ENCODE measurements at regions not wholly inside any gene's neighbourhood (a gene's known extent, or its start where the extent isn't known, plus 50 kb on each side); places are given as distances from the start of the nearest gene placed in this dataset.
"Not testable (repeated sequence)": the region's sequence is repeated elsewhere in the genome, so short reads cannot be mapped to it uniquely, and the experiment has no call there.

- CTCF ChIA-PET; H3K4me1 Mint-ChIP-seq; DNase-seq; H3K27ac Mint-ChIP-seq; H3K36me3 Mint-ChIP-seq (ENCODE audit: low read depth); H3K9me3 Mint-ChIP-seq; POLR2A ChIA-PET; H3K27me3 Mint-ChIP-seq; H3K4me3 Mint-ChIP-seq: not testable (repeated sequence)
Measured at GRCh38 chr7:85249787-85250186, 62.9 kb upstream of the SEMA3D start.

GRCh38 chr7:85239109-85239508, 52.3 kb upstream of the SEMA3D start:
- DNase-seq = no peak
- Mint-ChIP-seq H3K9me3 (peaks cover 2% of the 10 kb centered on the region), H3K27me3 (no peaks in the 10 kb centered on the region), H3K27ac (no peak overlapping the region), H3K4me1 (no peaks in the 10 kb centered on the region), H3K4me3 (no peak overlapping the region), H3K36me3 (ENCODE audit: low read depth) (no peaks in the 10 kb centered on the region)
- POLR2A ChIA-PET = no interaction called here
- CTCF ChIA-PET = no interaction called here

- ChIA-PET CTCF (no interaction called here), POLR2A (no interaction called here)
- Mint-ChIP-seq H3K9me3 (peaks cover 2% of the 10 kb centered on the region), H3K4me1 (no peaks in the 10 kb centered on the region), H3K4me3 (no peak overlapping the region), H3K36me3 (ENCODE audit: low read depth) (no peaks in the 10 kb centered on the region), H3K27ac (no peak overlapping the region), H3K27me3 (no peaks in the 10 kb centered on the region)
- DNase-seq = no peak
Measured at GRCh38 chr7:85237721-85238120, 50.9 kb upstream of the SEMA3D start.

Data from activated CD4-positive, alpha-beta memory T cell treated with anti-CD3 and anti-CD28 coated beads, Interleukin-2, amount 10 ng/mL, durations not matched to agents 7 days and 5 days (primary cell).